ENCODE measurements at regions not wholly inside any gene's neighbourhood (a gene's known extent, or its start where the extent isn't known, plus 50 kb on each side); places are given as distances from the start of the nearest gene placed in this dataset.

DNA sequence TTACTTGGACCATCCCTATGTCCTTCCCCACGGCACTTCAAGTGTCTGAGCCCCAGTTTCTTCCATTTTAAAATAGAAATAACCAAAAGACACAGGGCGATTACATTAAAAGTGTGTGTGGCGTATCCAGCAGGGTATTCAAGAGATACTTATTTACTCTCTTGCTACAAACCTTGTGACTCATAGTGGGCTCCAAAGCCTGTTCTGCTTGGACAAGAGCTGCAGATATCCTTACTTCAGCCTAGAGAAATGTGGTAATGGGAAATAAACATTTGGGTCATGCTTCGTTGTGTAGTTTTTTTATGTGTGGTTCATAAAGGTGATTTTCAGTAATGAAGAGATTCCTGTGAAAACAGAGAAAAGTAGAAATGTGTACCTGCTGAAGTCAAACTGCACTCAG is 288.9 kb upstream of the CDH11 start:
- no peak overlapping the region for H3K4me3 ChIP-seq (ENCODE audit: low read length)
- H3K4me1 ChIP-seq (ENCODE audit: control insufficient read depth, low read length), result no peaks in the 10 kb centered on the region
- TF ChIP-seq, protein P1, sequence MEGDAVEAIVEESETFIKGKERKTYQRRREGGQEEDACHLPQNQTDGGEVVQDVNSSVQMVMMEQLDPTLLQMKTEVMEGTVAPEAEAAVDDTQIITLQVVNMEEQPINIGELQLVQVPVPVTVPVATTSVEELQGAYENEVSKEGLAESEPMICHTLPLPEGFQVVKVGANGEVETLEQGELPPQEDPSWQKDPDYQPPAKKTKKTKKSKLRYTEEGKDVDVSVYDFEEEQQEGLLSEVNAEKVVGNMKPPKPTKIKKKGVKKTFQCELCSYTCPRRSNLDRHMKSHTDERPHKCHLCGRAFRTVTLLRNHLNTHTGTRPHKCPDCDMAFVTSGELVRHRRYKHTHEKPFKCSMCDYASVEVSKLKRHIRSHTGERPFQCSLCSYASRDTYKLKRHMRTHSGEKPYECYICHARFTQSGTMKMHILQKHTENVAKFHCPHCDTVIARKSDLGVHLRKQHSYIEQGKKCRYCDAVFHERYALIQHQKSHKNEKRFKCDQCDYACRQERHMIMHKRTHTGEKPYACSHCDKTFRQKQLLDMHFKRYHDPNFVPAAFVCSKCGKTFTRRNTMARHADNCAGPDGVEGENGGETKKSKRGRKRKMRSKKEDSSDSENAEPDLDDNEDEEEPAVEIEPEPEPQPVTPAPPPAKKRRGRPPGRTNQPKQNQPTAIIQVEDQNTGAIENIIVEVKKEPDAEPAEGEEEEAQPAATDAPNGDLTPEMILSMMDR (IDR thresholded peaks at IDR 0.05; ENCODE audit: low read depth, low read length, poor library complexity, severe bottlenecking), result no peak
- no peak for TF ChIP-seq EZH2phosphoT487 (IDR thresholded peaks at IDR 0.05; ENCODE audit: borderline replicate concordance, low read length)
- no peaks in the 10 kb centered on the region for H3K27me3 ChIP-seq (ENCODE audit: control insufficient read depth, low read length)
- no peaks in the 10 kb centered on the region for H3K36me3 ChIP-seq (ENCODE audit: control insufficient read depth, low read length)
- no peak overlapping the region for H3K4me2 ChIP-seq (ENCODE audit: low read length)
- H4K20me1 ChIP-seq (ENCODE audit: control insufficient read depth, insufficient read depth, low read depth, low read length), result no peaks in the 10 kb centered on the region
- H3K9me3 ChIP-seq (ENCODE audit: control insufficient read depth, insufficient read depth, low read length), result no peaks in the 10 kb centered on the region
- no peak overlapping the region for H3K27ac ChIP-seq (ENCODE audit: low read depth, low read length)
- H3K9me2 ChIP-seq (replicated peaks; ENCODE audit: control insufficient read depth, low read length), result no peaks in the 10 kb centered on the region
- no peaks in the 10 kb centered on the region for H3F3A ChIP-seq (ENCODE audit: control insufficient read depth, insufficient read depth)
- no peaks in the 10 kb centered on the region for H3K79me2 ChIP-seq (ENCODE audit: control insufficient read depth, low read length)

DNA sequence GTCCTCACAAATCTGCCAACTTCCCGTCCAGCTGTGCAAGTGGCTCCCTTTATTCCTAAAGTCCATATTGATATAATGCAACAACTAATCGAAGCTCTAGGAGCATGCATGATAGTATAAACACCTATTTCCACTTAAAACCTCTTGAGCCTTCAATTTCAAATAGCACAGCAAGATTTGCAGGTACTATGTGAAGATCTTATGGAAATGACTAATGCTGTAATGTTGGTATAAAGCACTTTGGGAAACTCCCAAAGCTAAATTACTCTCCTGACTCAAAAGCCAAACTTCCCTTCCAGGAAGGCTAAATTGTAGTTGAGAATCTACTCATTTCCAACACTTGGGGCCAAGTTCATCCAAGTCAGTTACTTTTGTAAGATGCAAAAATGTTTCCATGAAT is 287.6 kb upstream of the CDH11 start:
- no peaks in the 10 kb centered on the region for H3F3A ChIP-seq (ENCODE audit: control insufficient read depth, insufficient read depth)
- H3K36me3 ChIP-seq (ENCODE audit: control insufficient read depth, low read length), result no peaks in the 10 kb centered on the region
- no peaks in the 10 kb centered on the region for H3K9me3 ChIP-seq (ENCODE audit: control insufficient read depth, insufficient read depth, low read length)
- no peaks in the 10 kb centered on the region for H3K79me2 ChIP-seq (ENCODE audit: control insufficient read depth, low read length)
- H3K27me3 ChIP-seq (ENCODE audit: control insufficient read depth, low read length), result no peaks in the 10 kb centered on the region
- TF ChIP-seq EZH2phosphoT487 (IDR thresholded peaks at IDR 0.05; ENCODE audit: borderline replicate concordance, low read length), result no peak
- TF ChIP-seq, protein P1 (IDR thresholded peaks at IDR 0.05; ENCODE audit: low read depth, low read length, poor library complexity, severe bottlenecking), result no peak
- H3K4me3 ChIP-seq (ENCODE audit: low read length), result no peak overlapping the region
- H3K9me2 ChIP-seq (replicated peaks; ENCODE audit: control insufficient read depth, low read length), result no peaks in the 10 kb centered on the region
- H3K27ac ChIP-seq (ENCODE audit: low read depth, low read length), result no peak overlapping the region
- H3K4me2 ChIP-seq (ENCODE audit: low read length), result no peak overlapping the region
- no peaks in the 10 kb centered on the region for H3K4me1 ChIP-seq (ENCODE audit: control insufficient read depth, low read length)
- no peaks in the 10 kb centered on the region for H4K20me1 ChIP-seq (ENCODE audit: control insufficient read depth, insufficient read depth, low read depth, low read length)

DNA sequence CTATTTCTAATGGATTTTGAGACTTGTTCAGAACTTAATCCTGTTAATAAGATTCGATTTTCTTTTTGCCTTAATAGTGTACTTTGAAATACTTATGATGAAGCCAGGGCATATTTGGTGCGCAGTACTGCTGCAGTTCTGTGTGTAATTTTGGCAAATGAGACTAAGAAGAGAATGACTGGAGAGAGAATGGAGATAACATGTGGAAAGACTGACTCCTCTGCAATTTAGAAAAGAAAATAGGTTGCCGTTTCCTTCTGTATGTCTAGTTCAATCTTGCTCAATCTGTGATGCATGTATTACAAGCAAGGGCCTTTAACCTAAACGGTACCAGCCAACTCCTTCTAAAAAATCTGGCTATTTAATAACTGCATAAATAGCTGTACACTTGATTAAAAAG is 285.1 kb upstream of the CDH11 start:
- Histone ChIP-seq H3K4me2 (ENCODE audit: low read length) (no peak overlapping the region), H3K4me1 (ENCODE audit: control insufficient read depth, low read length) (no peaks in the 10 kb centered on the region), H3K79me2 (ENCODE audit: control insufficient read depth, low read length) (no peaks in the 10 kb centered on the region), H3K9me3 (ENCODE audit: control insufficient read depth, insufficient read depth, low read length) (no peaks in the 10 kb centered on the region), H3K27ac (ENCODE audit: low read depth, low read length) (no peak overlapping the region), H3K36me3 (ENCODE audit: control insufficient read depth, low read length) (no peaks in the 10 kb centered on the region), H3F3A (ENCODE audit: control insufficient read depth, insufficient read depth) (no peaks in the 10 kb centered on the region), H4K20me1 (ENCODE audit: control insufficient read depth, insufficient read depth, low read depth, low read length) (no peaks in the 10 kb centered on the region), H3K4me3 (ENCODE audit: low read length) (no peak overlapping the region), H3K27me3 (ENCODE audit: control insufficient read depth, low read length) (no peaks in the 10 kb centered on the region), H3K9me2 (replicated peaks; ENCODE audit: control insufficient read depth, low read length) (no peaks in the 10 kb centered on the region)
- TF ChIP-seq, protein P1 (IDR thresholded peaks at IDR 0.05; ENCODE audit: low read depth, low read length, poor library complexity, severe bottlenecking), result no peak
- no peak for TF ChIP-seq EZH2phosphoT487 (IDR thresholded peaks at IDR 0.05; ENCODE audit: borderline replicate concordance, low read length)

DNA sequence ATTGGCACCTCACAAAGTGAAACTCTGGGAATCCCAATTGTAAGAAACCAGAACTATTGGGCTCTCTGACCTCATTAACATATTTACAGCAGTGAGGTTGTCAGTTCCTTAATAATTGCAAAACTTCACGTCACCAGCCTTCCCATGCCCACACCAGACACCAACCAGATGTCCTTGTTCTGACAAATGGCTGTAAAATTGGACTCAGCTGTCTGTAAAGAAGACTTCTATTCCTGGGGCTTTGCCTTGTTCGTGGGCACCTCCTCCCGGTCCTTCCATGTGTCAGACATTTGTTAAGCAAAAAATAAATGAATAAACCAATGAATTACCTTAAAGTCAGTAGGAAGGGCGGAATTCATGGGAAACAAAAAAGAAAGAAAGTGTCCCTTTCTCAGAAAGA is 284.3 kb upstream of the CDH11 start:
- Histone ChIP-seq H3K36me3 (ENCODE audit: control insufficient read depth, low read length) (no peaks in the 10 kb centered on the region), H3F3A (ENCODE audit: control insufficient read depth, insufficient read depth) (no peaks in the 10 kb centered on the region), H4K20me1 (ENCODE audit: control insufficient read depth, insufficient read depth, low read depth, low read length) (no peaks in the 10 kb centered on the region), H3K4me2 (ENCODE audit: low read length) (no peak overlapping the region), H3K9me3 (ENCODE audit: control insufficient read depth, insufficient read depth, low read length) (no peaks in the 10 kb centered on the region), H3K27me3 (ENCODE audit: control insufficient read depth, low read length) (no peaks in the 10 kb centered on the region), H3K79me2 (ENCODE audit: control insufficient read depth, low read length) (no peaks in the 10 kb centered on the region), H3K27ac (ENCODE audit: low read depth, low read length) (no peak overlapping the region), H3K4me1 (ENCODE audit: control insufficient read depth, low read length) (no peaks in the 10 kb centered on the region), H3K9me2 (replicated peaks; ENCODE audit: control insufficient read depth, low read length) (no peaks in the 10 kb centered on the region), H3K4me3 (ENCODE audit: low read length) (no peak overlapping the region)
- no peak for TF ChIP-seq EZH2phosphoT487 (IDR thresholded peaks at IDR 0.05; ENCODE audit: borderline replicate concordance, low read length)
- TF ChIP-seq, protein P1 (IDR thresholded peaks at IDR 0.05; ENCODE audit: low read depth, low read length, poor library complexity, severe bottlenecking), result no peak

Data from DOHH2 (cell line).